Muscle of leg (tissue), 3 donors: ENCODE measurements at regions not wholly inside any gene's neighbourhood (a gene's known extent, or its start where the extent isn't known, plus 50 kb on each side); places are given as distances from the start of the nearest gene placed in this dataset.

Source experiments
- DNase-seq: peaks from one replicate; pipeline ENCODE4 v3.0.0; 2013
- H3K27ac ChIP-seq: one replicate; pipeline ENCODE4 v1.5.1; 2013; ENCODE audit warnings: mild to moderate bottlenecking, low read length, control low read depth
- H3K27me3 ChIP-seq: one replicate; pipeline ENCODE4 v1.6.1; 2013; ENCODE audit warnings: low read length; ENCODE audit not compliant: control insufficient read depth, insufficient read depth
- H3K36me3 ChIP-seq: one replicate; pipeline ENCODE4 v1.6.1; 2013; ENCODE audit warnings: low read length; ENCODE audit not compliant: control insufficient read depth, insufficient read depth
- H3K4me1 ChIP-seq: one replicate; pipeline ENCODE4 v1.6.1; 2013; ENCODE audit warnings: low read length; ENCODE audit not compliant: control insufficient read depth, insufficient read depth
- H3K4me3 ChIP-seq: one replicate; pipeline ENCODE4 v1.5.1; 2013; ENCODE audit warnings: low read length, control low read depth
- H3K9me3 ChIP-seq: replicated peaks from 2 replicates; pipeline ENCODE4 v1.6.1; 2013; ENCODE audit warnings: low read depth, low read length; ENCODE audit not compliant: control insufficient read depth
- WGBS: methylation state at CpG from one replicate; pipeline ENCODE4 v1.1.5; 2013; ENCODE audit warnings: missing lambda C conversion rate; ENCODE audit not compliant: insufficient coverage; 5-methylcytosine and 5-hydroxymethylcytosine counted together

- Histone ChIP-seq H3K4me3 (no peak overlapping the region), H3K4me1 (peaks cover 5% of the 10 kb centered on the region), H3K36me3 (no peaks in the 10 kb centered on the region), H3K27me3 (no peaks in the 10 kb centered on the region), H3K27ac (no peak overlapping the region), H3K9me3 (no peaks in the 10 kb centered on the region)
- DNase-seq: peak; percentile 48
- WGBS: 61% methylated on average over 2 of the region's 2 CpGs
Observed at GRCh38 chr1:185442050-185442449, 125.0 kb upstream of the IVNS1ABP start.

GRCh38 chr1:185441605-185442004 lies 124.6 kb upstream of the IVNS1ABP start:
- Histone ChIP-seq H3K27me3 (no peaks in the 10 kb centered on the region), H3K27ac (no peak overlapping the region), H3K9me3 (no peaks in the 10 kb centered on the region), H3K4me1 (peaks cover 5% of the 10 kb centered on the region), H3K4me3 (no peak overlapping the region), H3K36me3 (no peaks in the 10 kb centered on the region)
- no CpG with 5 or more reads among the region's 3 CpGs for WGBS
- peak; percentile 25 for DNase-seq

DNA sequence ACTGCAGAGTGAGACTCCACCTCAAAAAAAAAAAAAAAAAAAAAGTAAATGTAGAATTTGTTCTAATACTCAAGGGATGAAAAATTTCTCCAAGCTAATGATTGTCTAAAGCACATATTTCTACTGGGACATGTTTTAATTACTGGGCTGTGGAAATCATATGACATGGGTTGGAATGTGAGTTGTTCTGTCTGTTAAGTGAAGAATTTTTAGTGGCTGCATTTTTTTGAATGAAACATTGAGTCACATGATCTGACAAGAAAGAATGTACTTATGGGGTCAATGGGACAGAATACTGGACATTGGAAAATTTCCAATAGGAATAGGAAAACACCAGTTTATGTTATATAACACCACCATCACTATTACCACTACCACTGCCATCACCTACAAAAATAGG lies 123.8 kb upstream of the IVNS1ABP start:
- H3K27me3 ChIP-seq: no peaks in the 10 kb centered on the region
- DNase-seq: no peak
- peaks cover 5% of the 10 kb centered on the region for H3K4me1 ChIP-seq
- H3K27ac ChIP-seq: no peak overlapping the region
- H3K4me3 ChIP-seq: no peak overlapping the region
- H3K36me3 ChIP-seq: no peaks in the 10 kb centered on the region
- no peaks in the 10 kb centered on the region for H3K9me3 ChIP-seq

- peak; percentile 68 for DNase-seq
- 88% methylated on average over 1 of the region's 1 CpG for WGBS
Observed at GRCh38 chr1:185439727-185440415, 122.8 kb upstream of the IVNS1ABP start.

DNA sequence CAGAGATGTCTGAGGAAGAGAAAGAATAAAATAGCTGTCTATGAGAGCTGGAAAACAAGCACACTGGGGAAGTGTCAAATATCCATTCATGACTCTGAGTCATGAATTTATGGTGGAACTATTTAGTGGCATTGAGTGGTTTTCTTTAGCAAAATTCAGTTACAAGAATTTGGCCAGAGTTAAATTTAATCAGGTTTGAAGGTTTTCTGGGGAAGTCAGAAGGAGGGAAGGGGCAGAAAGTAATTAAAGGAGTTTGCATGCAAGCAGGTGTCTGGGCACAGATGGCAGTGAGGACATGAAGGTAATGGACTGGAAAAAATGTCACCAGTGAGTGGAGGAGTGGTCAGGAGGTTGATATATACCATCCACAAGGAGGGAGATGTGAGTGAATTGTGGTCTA lies 121.9 kb upstream of the IVNS1ABP start:
- Histone ChIP-seq H3K9me3 (no peaks in the 10 kb centered on the region), H3K27ac (no peak overlapping the region), H3K27me3 (no peaks in the 10 kb centered on the region), H3K4me3 (no peak overlapping the region), H3K36me3 (no peaks in the 10 kb centered on the region), H3K4me1 (peaks cover 5% of the 10 kb centered on the region)
- DNase-seq: no peak

More at GRCh38 chr1:185439727-185440415, 122.8 kb upstream of the IVNS1ABP start:
- no peak overlapping the region for H3K4me3 ChIP-seq
- no peaks in the 10 kb centered on the region for H3K9me3 ChIP-seq
- no peak overlapping the region for H3K27ac ChIP-seq
- H3K4me1 ChIP-seq: peaks cover 5% of the 10 kb centered on the region
- no peaks in the 10 kb centered on the region for H3K27me3 ChIP-seq
- H3K36me3 ChIP-seq: no peaks in the 10 kb centered on the region

- DNase-seq: no peak
- Histone ChIP-seq H3K36me3 (no peaks in the 10 kb centered on the region), H3K4me3 (no peak overlapping the region), H3K27ac (no peak overlapping the region), H3K9me3 (no peaks in the 10 kb centered on the region), H3K4me1 (peaks cover 2% of the 10 kb centered on the region), H3K27me3 (no peaks in the 10 kb centered on the region)
- WGBS: 100% methylated on average over 1 of the region's 1 CpG
Observed at GRCh38 chr1:185435696-185436379, 118.8 kb upstream of the IVNS1ABP start.

GRCh38 chr1:185434721-185435120 lies 117.7 kb upstream of the IVNS1ABP start:
- Histone ChIP-seq H3K27ac (no peak overlapping the region), H3K9me3 (peaks cover 2% of the 10 kb centered on the region), H3K36me3 (no peaks in the 10 kb centered on the region), H3K4me1 (peaks cover 2% of the 10 kb centered on the region), H3K4me3 (no peak overlapping the region), H3K27me3 (no peaks in the 10 kb centered on the region)
- WGBS: no CpG with 5 or more reads among the region's 1 CpG
- DNase-seq: no peak

GRCh38 chr1:185433667-185434066 lies 116.6 kb upstream of the IVNS1ABP start:
- no peak overlapping the region for H3K4me3 ChIP-seq
- no peak overlapping the region for H3K27ac ChIP-seq
- H3K9me3 ChIP-seq: peaks cover 2% of the 10 kb centered on the region
- H3K36me3 ChIP-seq: no peaks in the 10 kb centered on the region
- WGBS: no CpG with 5 or more reads among the region's 2 CpGs
- no peaks in the 10 kb centered on the region for H3K27me3 ChIP-seq
- H3K4me1 ChIP-seq: peaks cover 2% of the 10 kb centered on the region
- DNase-seq: no peak

DNA sequence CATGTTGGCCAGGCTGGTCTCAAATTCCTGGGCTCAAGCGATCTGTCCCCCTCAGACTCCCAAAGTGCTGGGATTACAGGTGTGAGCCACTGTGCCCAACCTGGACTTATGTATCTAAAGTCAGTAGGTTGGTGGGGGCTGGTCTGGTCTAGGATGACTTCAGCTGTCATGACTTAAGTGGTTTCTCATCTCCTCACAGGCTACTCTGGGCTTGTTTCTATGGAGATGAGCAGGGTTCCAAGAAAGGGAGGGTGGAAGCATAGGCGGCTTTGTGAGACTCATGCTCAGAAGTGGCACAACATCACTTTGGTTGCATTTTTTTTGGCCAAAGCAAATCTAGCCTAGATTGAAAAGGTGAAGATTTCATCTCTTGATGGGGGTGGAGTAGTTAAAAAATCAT lies 115.9 kb upstream of the IVNS1ABP start:
- H3K4me3 ChIP-seq: no peak overlapping the region
- no peak for DNase-seq
- peaks cover 2% of the 10 kb centered on the region for H3K4me1 ChIP-seq
- no peaks in the 10 kb centered on the region for H3K27me3 ChIP-seq
- H3K27ac ChIP-seq: no peak overlapping the region
- 89% methylated on average over 1 of the region's 2 CpGs for WGBS
- H3K9me3 ChIP-seq: peaks cover 2% of the 10 kb centered on the region
- no peaks in the 10 kb centered on the region for H3K36me3 ChIP-seq

- H3K36me3 ChIP-seq: no peaks in the 10 kb centered on the region
- WGBS: 66% methylated on average over 4 of the region's 5 CpGs
- H3K4me1 ChIP-seq: no peaks in the 10 kb centered on the region
- H3K4me3 ChIP-seq: no peak overlapping the region
- H3K27ac ChIP-seq: no peak overlapping the region
- H3K27me3 ChIP-seq: no peaks in the 10 kb centered on the region
- DNase-seq: no peak
- H3K9me3 ChIP-seq: peaks cover 2% of the 10 kb centered on the region
Observed at GRCh38 chr1:185431612-185432011, 114.6 kb upstream of the IVNS1ABP start.
